ENCODE measurements at regions not wholly inside any gene's neighbourhood (a gene's known extent, or its start where the extent isn't known, plus 50 kb on each side); places are given as distances from the start of the nearest gene placed in this dataset.
A peak's percentile ranks its signal among the peaks of the same experiment; 100 is the strongest.

DNA sequence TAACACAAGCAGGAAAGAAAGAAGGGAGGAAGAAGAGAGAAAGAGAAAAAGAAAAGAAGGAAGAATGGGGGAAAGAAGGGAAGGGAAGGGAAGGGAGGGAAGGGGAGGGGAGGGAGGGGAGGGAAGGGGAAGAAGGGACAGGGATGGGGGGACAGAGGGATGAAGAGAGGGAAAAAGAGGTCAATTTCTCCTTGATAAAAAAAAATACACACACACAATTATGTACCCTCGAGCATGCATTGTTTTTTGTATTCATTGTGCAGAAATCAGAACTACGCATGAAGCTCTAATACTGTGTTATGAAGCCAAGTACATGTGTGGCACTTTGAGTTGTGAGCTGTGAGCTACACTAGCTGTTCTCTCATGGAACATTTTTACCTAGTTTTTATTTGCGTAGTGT is 274.9 kb upstream of the CDH18 start:
- DNase-seq = no peak

DNA sequence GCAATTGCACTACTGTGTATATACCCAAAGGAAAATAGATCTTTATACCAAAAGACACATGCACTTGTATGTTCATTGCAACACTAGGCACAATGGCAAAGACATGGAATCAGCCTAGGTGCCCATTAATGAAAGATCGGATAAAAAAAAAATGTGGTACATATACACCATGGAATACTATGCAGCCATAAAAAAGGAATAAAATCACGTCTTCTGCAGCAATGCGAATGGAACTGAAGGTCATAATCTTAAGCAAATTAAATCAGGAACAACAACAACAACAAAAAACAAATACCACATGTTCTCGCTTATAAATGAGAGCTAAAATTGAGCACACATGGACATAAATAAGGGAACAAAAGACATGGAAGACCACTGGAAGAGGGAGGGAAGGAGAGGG is 266.7 kb upstream of the CDH18 start:
- no peak for DNase-seq

DNA sequence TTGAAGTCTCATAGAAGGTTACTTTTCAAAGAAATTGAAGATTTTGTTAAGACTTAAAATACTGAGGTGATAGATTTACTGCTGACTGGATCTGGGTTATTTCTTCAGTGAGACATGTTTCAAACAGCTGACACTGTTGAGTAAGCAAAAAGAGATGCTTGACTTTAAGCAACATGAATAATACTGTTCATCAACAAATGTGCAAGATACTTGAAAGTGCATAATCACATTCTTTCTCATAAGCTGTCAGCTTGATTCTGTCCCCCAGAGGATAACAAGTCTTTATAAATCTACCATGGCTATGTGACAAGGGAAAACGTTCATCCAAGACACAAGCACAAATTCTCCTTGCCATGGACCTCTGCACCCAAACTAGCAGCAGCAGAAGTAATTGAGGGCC is 260.1 kb upstream of the CDH18 start:
- DNase-seq = no peak

DNA sequence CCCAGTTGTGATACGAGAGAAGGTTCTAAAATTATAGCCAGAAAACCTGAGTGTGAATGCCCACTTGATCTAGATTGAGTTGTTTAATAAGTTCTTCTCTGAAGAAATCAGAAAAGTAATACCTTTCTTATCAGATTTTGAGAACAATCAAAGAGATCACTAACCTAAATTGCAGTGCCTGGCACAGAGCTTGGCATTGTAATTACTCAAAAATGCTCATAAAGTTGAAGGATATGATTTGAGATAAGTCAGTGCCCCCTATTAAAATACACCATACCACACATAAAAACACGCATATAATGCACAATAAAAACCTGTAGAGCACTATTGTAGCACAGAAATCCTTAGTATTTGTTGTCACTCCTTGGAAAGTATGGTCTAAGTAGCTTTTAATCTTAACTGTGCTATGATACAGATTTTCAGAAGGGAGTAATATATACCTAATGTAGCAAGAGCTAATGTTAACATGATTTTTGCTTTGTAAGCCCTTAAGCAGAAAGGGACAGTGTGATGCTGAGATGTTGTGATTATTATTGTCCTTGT is 257.5 kb upstream of the CDH18 start:
- DNase-seq = no peak

DNA sequence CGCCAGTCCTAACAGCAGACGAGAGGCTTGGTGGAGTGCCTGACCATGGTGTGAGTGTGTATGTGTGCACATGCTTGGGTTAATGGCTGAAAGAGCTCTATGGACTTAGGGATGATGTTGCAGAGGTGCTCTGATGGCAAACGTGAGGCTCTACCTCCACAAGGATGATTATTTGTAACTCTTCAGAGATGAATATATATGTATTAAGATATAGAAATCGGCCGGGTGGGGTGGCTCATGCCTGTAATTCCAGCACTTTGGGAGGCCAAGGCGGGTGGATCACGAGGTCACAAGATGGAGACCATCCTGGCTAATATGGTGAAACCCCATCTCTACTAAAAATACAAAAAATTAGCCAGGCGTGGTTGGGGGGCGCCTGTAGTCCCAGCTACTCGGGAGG is 253.4 kb upstream of the CDH18 start:
- DNase-seq = no peak

DNA sequence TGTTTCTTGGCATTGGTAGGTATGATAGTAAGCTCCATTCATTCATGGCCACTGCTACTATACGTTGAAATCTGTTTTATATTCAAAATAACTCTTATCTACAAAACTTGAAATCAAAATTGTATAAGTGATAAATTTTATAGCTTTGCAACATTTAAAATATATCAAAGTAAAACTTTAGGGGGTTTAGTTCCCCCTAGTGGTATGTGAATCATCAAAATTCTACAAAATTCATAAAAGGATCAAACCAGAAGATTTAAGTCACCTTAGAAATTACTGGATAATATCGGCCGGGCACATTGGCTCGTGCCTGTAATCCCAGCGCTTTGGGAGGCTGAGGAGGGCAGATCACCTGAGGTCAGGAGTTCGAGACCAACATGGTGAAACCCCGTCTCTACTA is 243.0 kb upstream of the CDH18 start:
- no peak for DNase-seq

DNA sequence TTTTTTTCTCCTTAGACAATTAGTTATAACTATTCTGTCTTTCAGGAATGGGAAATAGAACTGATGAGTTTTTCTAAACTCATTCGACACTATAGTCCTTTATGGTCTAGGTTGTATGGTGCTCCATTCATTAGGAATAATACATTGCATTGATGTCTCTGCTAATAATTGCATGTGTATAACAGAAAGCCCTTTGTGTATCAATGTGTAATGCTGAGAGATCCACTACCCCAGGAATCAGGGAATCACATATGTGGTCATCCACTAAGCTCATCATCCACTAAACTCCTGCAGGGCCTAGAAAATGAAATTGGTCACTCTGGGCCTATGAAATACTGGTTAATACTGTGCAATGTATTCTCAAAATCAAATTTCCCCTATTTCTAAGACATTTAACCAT is 242.0 kb upstream of the CDH18 start:
- DNase-seq = no peak

DNA sequence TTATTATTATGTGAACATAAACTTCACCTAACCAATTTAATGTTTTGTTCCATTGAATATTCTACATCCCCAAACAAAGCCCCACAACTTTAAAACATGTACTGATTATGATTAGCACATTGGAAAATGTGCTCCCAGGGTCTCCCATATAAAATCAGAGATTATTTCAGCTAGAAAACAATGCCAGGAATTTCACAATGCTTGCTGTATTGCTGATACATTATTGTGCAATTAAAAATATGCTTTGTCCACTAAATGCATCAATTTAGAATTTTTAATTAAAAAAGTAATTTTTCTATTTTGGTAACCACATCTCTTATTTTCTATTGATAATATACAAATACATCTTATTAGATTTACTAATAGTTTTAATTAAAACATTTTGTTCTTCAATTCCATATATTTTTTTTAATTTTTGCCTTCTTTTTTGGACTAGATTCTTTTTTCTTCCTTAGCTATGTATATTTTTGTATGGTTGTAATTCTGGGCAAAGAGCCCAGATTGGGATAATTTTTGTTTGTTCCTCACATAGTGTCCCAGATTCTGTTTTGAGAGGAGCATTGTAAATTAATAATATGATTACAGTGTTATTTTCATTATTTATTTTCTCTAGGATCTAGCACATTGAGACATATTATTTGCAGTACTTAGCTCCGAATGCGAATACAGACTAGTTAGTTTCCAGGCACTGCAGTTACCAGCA is 241.5 kb upstream of the CDH18 start:
- DNase-seq = no peak

DNA sequence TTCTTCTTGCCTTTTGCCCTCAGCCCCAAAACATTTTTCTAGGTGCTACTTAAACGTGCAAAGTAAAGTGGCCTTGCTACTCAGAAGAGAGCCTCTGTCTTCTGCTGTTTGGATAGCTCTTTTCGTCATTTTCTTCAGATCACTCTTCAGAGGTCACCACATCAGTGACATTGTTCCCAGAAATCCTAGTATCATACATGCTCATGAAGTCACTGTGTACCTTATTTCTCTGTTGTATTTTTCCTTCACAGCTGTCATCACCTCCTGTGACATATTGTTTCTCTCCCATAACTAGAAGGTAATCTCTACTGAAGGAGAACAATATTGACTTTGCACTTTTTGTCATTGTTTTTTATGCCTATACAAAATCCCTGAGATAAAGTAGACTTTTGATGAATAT is 237.0 kb upstream of the CDH18 start:
- DNase-seq = no peak

DNA sequence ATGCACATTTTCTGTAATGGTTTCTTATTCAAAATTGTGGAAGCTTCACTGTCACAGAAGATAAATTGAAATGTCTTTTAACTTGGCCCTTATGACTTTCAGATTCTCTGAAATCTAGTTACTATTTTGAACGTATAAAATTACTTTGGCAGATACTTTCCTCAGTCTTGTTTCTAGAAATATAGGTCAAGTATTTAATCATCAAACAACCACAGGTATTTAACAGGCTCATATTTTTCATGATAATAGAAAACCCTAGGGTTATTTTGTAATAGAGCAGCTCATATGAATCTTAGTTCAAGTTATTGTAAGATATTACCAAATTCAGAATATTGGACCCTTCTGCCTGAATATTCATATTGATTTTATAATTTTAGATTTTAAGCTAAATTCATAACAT is 236.0 kb upstream of the CDH18 start:
- DNase-seq = no peak

DNA sequence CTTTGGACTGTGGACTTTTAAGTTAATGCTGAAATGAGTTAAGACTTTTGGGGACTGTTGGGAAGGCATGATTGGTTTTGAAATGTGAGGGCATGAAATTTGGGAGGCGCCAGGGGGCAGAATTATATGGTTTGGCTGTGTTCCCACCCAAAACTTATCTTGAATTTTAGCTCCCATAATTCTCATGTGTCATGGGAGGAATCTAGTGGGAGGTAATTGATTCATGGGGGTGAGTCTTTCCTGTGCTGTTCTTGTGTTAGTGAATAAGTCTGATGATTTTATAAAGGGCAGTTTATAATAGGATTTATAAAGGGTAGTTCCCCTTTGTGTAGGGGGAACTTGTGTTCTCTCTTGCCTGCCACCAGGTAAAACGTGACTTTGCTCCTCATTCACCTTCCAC is 235.5 kb upstream of the CDH18 start:
- DNase-seq = no peak

DNA sequence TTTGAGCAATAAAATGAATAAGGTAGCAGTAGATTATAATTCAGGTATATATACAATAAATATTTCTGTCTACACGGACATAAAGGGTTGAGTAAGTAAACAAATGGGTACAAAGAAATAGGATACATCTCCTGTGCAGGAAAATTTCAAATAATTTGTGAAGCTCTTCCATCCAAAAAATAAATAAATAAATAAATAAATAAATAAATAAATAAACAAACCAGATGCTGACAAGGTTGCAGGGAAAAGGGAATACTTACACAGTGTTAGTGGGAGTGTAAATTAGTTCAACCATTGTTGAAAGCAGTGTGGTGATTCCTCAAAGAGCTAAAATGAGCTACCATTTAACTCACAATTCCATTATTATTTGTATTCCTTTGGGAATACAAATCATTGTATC is 227.3 kb upstream of the CDH18 start:
- DNase-seq = no peak

DNA sequence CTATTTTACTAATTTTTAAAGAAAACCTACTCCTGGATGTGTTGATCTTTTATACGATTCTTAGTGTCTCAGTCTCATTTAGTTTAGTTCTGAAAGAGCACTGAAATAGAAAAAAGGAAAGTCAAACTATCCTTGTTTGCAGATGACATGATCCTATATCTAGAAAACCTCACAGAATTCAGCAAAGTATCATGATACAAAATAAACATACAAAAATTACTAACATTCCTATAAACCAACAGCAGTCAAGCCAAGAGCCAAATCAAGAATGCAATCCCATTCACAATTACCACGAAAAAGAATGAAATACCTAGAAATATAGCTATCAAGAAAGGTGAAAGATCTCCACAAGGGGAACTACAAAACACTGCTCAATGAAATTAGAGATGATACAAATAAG is 225.8 kb upstream of the CDH18 start:
- no peak for DNase-seq

DNA sequence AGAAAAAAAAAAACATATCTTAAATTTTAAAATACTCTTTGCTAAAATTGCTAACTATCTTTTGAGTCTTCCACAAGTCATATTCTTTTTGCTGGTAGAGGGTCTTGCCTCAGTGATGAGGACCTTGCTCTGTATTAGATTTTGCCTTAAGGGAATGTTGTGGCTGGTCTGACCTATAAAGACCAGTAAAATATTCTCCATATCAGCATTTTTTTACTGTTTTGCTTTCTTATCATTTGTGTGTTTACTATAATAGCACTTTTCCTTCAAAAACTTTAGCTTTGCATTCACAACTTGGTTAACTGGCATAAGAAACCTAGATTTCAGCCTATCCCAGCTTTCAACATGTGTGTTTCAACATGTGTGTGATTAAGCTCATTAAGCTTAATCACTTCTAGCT is 224.7 kb upstream of the CDH18 start:
- DNase-seq = no peak

DNA sequence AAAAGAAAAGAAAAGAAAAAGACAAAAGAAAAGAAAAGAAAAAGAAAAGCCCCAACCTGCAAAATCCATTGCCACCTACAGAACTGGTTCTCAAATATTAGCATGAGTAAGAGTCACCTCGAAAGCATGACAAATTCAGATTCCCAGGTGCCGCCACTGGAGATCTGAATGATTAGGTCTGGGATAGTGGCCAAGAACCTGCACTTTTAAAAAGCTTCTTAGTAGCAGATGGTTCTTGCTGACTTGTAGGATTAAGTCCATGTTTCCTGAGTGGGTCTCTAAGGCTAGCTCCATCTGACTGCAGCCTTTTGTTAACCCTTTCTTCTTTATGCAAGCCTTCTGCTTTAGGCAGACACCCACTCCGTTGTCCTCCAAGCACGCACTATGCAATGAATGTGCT is 178.5 kb upstream of the CDH18 start:
- DNase-seq = peak; percentile 6

DNA sequence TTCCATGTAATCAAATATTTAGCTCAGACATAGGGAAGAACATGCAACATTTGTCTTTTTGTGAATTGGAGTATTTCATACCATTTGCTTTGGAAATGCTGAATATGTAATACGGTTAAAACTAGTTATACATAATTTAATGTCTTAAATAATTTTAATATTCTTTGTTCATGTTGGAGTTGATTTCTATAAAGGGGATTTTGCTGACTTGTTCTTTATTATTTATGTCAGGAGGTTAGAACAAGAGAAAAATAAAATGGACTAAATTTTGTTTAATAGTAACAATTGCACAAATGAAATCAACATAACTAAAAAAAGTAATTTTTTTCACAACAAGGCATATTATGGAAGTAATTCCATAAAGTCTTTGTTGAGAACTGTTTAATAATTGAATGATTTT is 170.0 kb upstream of the CDH18 start:
- no peak for DNase-seq

DNA sequence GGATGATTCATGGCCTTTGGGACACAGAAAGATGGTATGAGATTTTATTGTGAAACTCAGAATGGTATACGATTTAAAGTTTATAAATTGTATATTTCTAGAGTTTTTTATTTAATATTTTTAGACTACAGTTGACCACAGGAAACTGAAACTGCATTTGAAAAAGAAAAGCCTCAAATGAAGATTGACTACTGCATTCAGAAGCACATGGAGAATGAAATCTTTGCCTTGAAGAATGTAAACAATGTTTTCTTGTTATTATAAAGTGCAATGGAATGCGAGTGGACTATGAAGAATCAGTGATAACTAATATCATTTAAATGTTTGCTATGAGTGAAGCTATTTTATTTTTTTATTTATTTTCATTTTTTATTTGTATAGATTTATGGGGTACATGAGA is 169.1 kb upstream of the CDH18 start:
- DNase-seq = no peak

DNA sequence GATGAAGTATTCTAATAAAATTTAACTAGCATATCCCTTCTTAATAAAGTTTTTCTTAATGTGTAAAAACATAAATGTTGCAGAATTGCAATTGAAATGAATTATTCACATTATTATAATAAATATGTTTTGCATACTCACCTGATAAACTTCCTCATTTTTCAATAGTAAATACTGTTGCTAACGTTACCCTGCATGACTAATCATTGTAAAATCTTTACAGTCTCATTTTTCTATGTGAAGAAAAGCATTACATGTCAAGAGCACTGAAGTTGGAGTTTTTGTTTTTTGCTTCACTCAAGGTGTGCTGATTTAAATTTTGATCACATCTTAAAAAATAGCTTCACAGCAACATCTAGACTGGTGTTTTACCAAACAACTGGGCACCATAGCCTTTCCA is 157.2 kb upstream of the CDH18 start:
- no peak for DNase-seq

DNA sequence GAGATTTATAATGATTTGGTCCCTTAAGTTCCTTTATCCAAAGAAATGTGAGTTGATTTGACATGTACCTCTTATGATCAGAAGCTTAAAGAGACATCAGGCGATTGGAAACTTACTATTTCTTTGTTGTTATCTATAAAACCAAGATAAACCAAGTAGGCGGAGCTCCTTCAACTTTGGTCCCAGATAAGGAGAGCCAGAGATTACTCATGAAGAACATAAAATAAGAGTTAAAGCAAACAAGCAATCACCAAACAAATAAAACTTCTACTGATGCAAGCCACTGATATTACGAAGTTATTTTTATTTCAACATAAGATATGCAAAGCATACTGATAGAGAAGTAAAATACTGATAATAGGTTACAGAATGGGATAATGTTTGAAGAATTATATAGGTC is 141.5 kb upstream of the CDH18 start:
- no peak for DNase-seq

DNA sequence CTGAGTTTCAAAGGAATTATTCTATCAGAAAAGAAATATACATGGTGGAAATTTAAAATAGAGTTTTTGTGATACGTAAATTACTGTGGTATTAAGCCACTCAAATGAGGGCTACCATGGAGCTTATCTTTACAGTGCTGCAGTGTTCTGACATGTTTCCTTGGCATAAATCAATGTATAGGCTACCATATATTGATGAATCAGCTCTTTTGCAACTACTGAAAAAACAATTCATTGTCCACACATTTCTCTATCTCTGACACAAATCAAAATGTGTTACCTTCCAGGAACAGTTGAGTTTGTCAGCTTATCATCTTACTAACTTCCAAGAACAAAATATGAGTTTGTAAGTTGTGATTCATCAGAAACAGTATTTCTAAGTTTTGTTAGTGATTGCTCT is 140.3 kb upstream of the CDH18 start:
- no peak for DNase-seq

DNA sequence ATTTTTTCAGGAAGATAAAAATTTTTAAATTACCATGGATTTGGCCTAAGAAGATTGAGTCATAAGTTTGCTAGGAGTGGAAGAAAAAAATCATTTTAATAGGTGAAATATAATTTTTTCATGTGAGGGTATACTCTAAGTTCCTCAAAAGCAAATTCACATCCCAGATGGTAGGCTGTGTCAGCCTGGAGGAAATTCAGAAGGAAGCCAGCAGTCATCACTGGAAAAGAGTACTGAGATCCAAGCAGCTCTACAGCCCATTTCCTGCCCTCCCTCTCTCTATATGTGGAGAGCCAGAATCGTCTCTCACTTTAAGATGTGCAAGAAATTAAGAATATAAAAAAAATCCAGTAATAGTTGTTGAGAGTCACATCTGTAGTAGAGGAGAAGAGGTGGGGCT is 126.5 kb upstream of the CDH18 start:
- DNase-seq = no peak

DNA sequence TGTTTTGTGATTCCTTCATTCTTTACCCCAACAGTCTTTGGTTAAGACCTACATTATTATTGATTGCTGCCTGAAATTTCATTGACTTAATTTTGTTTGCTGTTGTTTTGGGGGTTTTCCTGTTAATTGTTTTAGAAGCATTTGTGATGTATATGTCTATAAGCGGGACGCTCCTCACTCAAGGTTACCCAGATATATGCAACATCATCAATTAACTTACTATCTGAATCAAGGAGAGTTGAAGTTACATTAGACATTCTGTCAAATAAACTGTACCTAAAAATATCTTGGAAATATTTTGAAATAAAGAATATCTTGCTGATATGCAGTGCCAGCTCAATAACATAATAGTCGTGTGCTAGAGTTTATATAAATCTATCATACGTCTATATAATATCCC is 125.9 kb upstream of the CDH18 start:
- no peak for DNase-seq

DNA sequence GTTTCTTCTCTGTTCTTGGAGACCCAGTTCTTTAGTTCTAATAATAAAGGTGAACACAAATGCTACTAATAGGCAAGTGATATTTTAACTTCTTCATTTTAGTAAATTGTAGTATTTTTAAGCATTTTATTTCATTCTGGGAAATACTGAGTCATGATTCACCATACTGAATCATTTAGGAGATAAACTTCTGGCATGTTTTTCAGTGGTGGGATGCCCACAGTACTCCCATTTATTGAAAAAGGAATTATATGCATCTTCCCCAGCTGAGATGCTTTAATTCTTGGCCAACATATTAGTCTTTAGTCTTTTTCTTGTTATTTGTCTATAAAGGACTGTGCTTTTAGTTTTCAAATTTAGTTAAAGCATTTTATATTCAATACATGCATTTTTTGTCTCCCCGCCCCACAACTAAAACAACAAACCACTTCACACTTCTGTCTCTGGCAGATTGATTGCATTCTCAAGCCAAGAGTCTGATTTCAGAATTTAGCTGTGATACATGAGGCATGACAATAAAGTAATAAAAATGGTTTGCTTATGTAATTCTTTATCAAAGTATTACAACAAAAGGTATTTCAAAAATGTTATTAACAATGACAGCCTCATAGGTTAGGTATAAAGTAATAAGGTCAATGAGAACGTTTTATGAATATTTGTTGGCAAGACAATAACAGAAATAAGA is 125.2 kb upstream of the CDH18 start:
- DNase-seq = no peak

DNA sequence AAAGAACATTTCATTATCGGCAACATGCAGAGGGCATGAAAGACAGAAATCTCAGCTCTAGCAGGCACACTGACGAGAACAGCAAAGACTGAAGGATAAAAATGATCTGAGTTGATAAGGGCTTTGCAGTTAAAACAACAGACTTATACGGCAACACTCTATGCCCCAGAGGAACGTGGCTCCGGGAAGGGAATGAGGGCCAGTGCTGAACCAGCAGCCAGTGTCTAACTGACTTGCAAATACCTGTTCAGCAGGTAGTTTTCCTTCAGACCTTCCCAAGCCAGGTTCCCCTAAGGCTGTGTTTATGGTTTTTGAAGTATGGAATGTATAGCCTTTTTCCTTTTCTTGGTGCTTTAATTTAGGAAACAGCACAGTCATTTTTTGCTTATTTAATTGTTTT is 121.3 kb upstream of the CDH18 start:
- no peak for DNase-seq

DNA sequence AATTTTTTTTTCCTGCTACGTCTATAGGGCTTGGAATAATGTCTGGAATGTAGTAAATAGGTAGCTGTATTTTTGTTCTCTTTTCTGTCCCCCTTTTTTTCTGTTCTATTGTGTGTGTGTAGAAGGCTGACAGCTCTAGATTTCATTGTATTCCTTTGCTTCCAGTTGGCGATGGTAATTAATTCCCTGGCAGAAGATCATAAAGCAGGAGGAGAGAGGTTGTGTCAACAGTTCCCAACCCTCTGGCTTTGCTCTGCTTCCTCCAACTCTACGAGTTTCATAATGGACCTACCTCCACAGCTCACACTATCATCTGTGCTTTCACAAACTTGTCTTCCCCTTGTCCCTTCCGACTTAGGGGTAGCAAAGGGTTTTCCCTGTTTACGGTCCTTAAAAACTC is 117.9 kb upstream of the CDH18 start:
- no peak for DNase-seq

All from RPMI8226 (cell line).